HG02870 (cell line): ENCODE measurements at regions not wholly inside any gene's neighbourhood (a gene's known extent, or its start where the extent isn't known, plus 50 kb on each side); places are given as distances from the start of the nearest gene placed in this dataset.
"Not testable (repeated sequence)": the region's sequence is repeated elsewhere in the genome, so short reads cannot be mapped to it uniquely, and the experiment has no call there.

Experiments used
- ATAC-seq: cut with Tn5 transposase; IDR thresholded peaks from one replicate; pipeline ENCODE4 v1.9.1; 2021; ENCODE audit warnings: mild to moderate bottlenecking, moderate library complexity; ENCODE audit not compliant: unreplicated experiment

- ATAC-seq, result no peak
These were observed 626.2 kb upstream of the TMPRSS15 start for GRCh38 chr21:19029816-19030215.

- no peak for ATAC-seq
These were observed 628.4 kb upstream of the TMPRSS15 start for GRCh38 chr21:19031953-19032352.

DNA sequence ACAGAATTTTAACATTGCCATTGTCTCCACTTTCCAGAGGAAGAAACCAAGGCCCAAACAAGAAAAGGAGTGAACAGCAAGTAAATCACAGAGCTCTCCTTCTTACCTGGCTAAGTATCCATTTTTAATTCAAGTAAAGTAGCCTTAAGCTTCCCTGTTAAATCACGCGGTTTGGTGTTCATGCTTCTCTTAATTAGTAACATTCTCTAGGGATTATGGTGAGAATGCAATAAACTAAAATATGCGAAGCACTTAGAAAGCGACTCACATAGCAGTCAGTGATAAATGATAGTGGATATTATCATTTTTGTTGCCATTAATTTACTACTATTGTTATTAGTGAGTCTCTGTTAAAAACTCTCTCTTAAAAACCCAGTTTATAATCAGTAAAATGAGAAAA is 630.5 kb upstream of the TMPRSS15 start:
- no peak for ATAC-seq

DNA sequence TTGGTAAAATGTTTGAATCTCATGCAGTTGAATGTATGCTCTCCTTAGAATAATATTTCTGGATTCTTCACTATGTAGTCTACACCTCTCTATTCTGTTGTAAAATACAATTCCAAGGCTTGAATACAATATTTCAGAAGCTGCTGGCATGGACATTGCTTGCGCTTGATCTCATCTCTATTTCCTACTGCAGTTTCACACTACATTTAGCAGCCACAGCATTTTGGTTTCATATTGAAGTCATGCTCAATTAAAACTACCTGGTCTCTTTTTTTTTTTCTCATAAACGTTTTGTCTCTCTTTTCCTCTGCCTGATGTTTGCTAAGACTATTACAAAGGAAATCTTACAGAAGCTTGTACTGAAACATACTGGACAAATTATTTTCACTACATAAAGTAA is 631.0 kb upstream of the TMPRSS15 start:
- ATAC-seq, result no peak

DNA sequence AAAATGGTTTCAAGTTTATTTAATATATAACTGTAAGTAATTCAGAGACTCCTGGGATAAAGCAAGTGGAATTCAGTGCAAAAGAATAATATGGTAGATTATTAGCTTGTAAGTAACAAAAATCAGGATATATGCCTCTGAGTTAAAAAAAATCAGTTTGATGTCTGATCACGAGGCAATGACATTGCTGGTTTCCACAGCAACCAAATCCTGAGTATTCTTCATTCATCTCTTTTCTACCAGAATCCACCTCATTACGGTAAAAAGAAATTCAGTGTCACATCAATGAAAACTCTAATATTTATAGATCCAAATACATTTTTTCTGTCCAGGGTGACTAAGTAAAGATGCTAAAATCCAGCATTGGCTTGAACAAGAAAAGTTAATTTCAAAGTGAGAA is 642.3 kb upstream of the TMPRSS15 start:
- no peak for ATAC-seq

DNA sequence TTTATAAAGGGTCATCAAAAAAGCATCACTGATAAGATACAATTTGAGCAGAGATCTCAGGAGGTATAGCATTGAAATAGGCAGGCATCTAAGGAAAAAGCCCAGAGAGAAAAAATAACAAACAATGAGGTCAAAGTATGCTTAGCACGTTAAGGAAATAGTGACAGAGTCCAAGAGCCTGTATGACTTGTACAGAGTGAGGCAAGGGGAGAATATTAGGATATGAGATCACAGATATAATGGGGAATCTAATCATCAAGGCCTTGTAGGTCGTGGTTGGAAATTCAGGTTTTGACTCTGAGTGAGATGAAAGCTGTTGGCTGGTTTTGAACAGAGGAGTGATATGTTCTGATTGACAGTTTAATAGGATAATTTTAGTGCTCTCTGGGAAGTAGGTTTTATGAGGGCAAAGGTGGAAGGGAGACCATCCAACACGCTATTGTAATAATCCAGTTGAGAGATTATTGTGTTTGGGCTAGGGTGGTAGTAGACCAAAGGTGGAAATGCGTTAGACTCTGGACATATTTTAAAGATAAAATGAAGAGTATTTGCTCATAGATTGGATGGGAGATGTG is 644.6 kb upstream of the TMPRSS15 start:
- ATAC-seq, result no peak

DNA sequence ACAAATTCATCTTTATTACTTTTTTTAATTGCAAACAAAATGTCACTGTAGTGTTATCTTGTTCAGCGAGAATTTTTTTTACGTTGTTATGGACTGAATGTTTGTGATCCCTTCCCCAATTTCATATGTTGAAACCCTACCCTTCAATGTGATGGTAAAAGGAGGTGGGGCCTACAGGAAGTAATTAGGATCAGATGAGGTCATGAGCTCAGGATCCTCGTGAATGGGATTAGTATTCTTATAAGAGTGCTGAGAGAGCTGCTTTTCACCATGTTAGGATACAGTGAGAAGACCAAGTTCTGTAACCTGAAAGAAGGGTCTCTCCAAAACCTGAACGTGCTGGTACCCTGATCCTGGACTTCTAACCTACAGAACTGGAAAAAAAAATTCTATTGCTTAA is 646.0 kb upstream of the TMPRSS15 start:
- no peak for ATAC-seq

GRCh38 chr21:19065164-19065563 is 661.6 kb upstream of the TMPRSS15 start:
- ATAC-seq, result no peak

DNA sequence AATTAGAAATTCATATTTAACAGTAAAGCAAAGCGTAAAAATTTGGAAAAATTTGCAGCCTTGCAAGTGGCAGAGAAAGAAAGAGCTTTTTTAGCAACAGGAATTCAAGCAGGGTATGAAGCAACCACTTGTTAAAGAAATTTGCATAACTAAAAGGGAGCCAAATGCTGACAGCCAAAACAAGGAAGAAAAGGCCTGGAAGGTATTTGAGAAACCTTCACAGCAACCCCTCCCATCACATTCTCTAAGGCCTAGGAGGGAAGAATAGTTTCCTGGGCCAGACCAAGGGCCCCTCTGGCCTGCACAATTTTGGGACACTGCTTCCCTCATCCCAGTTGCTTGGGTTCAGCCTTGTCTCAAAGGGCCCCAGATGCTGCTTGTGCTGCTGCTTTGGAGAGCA is 672.4 kb upstream of the TMPRSS15 start:
- ATAC-seq, result no peak

DNA sequence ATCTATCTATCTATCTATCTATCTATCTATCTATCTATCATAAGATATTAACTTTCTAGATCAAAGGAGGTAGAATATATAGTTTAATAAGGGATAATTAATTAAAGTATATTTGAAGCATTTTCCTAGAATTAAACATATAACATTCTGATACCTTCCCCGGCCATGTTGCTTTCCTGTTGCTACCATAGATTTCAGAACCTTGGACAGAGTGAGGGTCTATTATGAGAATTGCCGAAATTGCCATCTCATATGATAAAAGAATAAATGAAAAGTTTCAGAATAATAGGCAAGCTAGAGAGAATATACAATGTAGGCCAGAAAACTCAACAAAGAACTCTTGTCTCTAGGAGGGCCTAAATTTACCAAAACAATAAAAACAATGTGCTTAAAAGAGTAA is 706.1 kb upstream of the TMPRSS15 start:
- no peak for ATAC-seq

DNA sequence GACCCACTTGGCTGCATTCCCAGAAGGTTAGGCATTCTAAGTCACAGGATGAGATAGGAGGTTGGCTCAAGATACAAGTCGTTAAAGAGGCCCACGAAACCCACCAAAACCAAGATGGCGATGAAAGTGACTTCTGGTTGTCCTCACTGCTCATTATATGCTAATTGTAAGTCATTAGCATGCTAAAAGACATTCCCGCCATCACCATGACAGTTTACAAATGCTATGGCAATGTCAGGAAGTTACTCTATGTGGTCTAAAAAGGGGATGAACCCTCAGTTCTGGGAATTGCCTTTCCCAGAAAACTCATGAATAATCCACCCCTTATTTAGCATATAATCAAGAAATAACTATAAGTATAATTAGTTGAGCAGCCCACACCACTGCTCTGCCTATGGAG is 715.7 kb upstream of the TMPRSS15 start:
- not testable (repeated sequence) for ATAC-seq

- no peak for ATAC-seq
These were observed 717.0 kb upstream of the TMPRSS15 start for GRCh38 chr21:19120591-19120990.

- ATAC-seq, result no peak
These were observed 718.8 kb upstream of the TMPRSS15 start for GRCh38 chr21:19122356-19122755.

DNA sequence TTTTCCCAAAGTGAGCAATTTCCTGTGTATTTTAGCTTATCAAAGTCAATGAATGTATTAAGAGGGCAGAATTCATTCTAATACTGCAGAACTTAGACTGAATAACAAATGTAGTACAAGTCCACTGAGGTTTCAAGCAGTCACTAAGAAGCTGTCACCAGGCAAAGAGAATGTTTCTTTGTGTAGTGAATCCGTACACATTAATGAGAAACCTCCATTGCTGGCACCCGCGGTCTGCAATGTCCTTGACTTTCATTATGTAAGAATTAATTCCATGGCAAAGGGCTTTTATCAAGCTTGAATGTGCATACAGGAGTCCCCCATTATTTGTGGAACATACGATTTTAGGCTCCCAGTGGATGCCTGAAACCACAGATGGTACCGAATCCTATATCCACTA is 719.5 kb upstream of the TMPRSS15 start:
- ATAC-seq, result no peak

DNA sequence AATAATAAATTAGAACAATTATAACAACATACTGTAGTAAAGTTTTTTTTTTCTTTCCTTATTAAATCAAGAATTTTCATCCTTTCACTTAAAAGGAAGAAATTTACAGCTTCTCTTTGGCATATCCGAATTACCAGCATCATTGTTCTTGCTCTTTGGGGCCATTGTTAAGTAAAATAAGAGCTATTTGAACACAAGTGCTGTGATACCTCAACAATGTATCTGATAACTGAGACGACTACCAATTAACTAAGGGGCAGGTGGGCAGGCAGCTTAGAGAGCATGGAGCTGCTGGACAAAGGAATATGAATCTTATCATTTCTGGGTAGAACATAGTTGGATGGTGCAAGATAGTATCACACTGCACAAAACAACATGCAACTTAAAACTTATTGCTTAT is 719.9 kb upstream of the TMPRSS15 start:
- ATAC-seq, result no peak

- ATAC-seq, result no peak
These were observed 721.1 kb upstream of the TMPRSS15 start for GRCh38 chr21:19124691-19125090.

DNA sequence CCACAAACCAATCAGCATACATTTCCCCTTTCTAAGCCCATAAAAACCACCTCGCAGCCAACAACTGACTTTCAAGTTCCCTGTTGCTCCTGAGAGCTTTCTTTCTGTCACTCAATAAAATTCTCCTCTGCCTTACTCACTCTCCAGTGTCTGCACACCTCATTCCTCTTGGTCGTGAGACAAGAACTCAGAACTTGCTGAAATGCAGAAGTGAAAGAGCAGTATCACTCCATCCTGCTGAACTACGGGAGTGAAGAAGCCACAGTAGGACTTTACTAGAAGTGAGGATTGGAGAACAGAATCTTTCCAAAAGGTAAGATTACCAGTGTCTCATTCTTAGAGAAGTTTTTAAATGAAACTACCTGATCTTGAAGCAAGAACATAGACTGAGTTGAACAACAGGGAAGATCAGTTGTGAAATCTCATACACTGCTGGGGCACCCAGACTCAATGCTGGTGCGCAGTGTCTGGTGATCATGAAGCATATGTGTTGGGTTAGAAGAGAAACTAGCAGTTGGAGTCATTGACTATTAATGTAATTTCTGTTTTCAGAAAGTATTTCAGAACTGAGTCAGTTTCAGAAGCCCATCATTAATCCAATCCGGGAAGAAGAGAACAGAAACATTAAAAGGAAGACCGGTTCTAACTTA is 726.9 kb upstream of the TMPRSS15 start:
- no peak for ATAC-seq

GRCh38 chr21:19141511-19141910 is 737.9 kb upstream of the TMPRSS15 start:
- no peak for ATAC-seq

DNA sequence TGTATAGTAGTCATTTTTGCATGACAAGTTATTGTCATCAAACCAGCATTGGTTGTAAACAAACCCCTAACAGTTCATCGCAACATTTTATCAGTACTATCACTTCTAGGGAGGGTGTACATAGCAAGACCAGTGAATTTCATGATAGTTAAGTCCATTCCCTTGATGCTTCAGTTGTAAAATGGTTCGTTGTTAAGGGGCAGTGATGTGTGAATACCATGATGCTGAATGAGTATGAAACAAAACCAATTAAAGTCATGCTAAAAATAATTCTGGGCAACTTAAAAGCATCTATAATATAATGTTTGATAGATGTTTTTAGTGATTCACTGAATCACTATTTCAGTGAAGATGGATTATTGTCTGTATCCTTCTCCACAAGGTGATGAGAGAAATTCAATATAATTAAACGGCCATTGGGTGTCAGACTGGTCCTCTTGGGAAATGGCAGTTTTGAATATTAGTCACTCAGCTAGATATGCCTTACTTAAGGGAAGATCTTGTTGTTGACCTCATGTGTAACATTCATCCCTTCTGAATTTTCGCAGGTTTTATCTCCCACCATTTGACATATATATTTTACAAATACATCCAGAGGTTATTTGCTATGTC is 742.2 kb upstream of the TMPRSS15 start:
- no peak for ATAC-seq

DNA sequence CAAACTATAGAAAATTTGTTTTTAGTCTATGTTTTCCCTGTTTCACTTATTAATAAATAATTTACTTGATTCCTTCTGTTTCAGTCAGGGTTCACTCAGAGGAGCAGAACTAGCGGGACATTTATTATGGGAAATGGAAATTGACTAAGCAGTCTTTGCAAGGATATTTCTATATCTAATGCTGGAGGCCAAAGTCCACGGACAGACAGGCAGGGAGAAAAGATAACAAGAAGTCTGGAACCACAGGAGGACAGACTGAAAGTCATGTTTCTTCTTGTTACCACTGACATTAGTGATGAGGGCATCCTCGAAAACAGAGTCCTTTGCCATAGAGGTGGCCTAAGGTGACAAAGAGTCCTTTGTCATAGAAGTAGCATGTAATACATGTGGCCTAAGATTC is 744.5 kb upstream of the TMPRSS15 start:
- ATAC-seq, result no peak

GRCh38 chr21:19171585-19171984 is 768.0 kb upstream of the TMPRSS15 start:
- no peak for ATAC-seq

GRCh38 chr21:19181604-19182140 is 778.1 kb upstream of the TMPRSS15 start:
- no peak for ATAC-seq
